ENCODE measurements at regions not wholly inside any gene's neighbourhood (a gene's known extent, or its start where the extent isn't known, plus 50 kb on each side); places are given as distances from the start of the nearest gene placed in this dataset.

DNA sequence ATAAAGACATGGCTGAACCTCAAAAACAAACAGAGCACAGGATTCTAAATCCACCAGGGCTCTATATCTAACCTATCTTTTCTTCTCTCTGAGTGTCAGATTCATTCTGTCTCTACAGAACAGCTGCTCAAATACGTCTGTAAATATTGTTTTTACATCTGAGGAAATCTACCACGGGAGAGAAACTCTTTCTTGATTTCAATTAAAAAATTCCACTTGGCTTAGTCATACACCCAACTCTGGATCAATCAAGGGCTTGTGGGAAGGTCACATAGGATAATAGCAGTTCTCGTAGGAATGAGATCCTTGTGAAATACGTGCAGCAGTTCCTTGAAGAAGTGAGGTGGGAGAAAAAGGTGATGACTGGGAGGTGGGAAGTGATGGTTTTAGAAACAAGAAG lies 1355.7 kb upstream of the ADGRL2 start:
- no peak overlapping the region for H3K27ac ChIP-seq (ENCODE audit: low read depth, low read length)
- no peak overlapping the region for H3K4me3 ChIP-seq (ENCODE audit: low read length in 3 of 3)
- no peaks in the 10 kb centered on the region for H3K4me1 ChIP-seq (ENCODE audit: control insufficient read depth in 3 of 3, insufficient read depth in 3 of 3, low read length in 3 of 3)
- no peak overlapping the region for H3K9ac ChIP-seq (ENCODE audit: low read depth in 1 of 3, low read length in 3 of 3)
- no peaks in the 10 kb centered on the region for H3K27me3 ChIP-seq (ENCODE audit: control insufficient read depth in 3 of 3, insufficient read depth in 3 of 3, low read length in 3 of 3)
- H3K36me3 ChIP-seq (ENCODE audit: control insufficient read depth in 3 of 3, insufficient read depth in 3 of 3, low read length in 3 of 3): no peaks in the 10 kb centered on the region
- H3K9me3 ChIP-seq (ENCODE audit: control insufficient read depth in 3 of 3, low read length in 3 of 3): no peaks in the 10 kb centered on the region

DNA sequence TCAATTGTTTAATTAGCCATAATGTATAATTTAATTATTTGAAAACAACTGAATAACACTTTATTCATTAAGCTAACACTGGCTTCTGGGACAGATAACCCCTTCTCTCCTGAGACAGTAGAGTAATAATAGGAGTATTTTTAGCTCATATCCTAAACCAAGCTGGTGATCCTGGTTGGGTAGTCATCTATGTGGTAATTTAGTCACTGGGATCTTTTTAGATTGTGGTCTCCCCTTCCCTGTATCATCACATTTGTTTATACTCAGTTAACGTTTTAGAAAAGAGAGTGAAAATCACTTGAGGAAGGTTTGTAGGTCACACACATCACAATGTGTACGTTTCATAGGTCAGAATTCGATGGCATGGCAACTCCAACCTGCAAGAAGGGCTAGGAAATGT lies 1356.6 kb upstream of the ADGRL2 start:
- no peaks in the 10 kb centered on the region for H3K9me3 ChIP-seq (ENCODE audit: control insufficient read depth in 3 of 3, low read length in 3 of 3)
- no peaks in the 10 kb centered on the region for H3K4me1 ChIP-seq (ENCODE audit: control insufficient read depth in 3 of 3, insufficient read depth in 3 of 3, low read length in 3 of 3)
- no peak overlapping the region for H3K4me3 ChIP-seq (ENCODE audit: low read length in 3 of 3)
- no peak overlapping the region for H3K9ac ChIP-seq (ENCODE audit: low read depth in 1 of 3, low read length in 3 of 3)
- no peaks in the 10 kb centered on the region for H3K36me3 ChIP-seq (ENCODE audit: control insufficient read depth in 3 of 3, insufficient read depth in 3 of 3, low read length in 3 of 3)
- no peaks in the 10 kb centered on the region for H3K27me3 ChIP-seq (ENCODE audit: control insufficient read depth in 3 of 3, insufficient read depth in 3 of 3, low read length in 3 of 3)
- H3K27ac ChIP-seq (ENCODE audit: low read depth, low read length): no peak overlapping the region

DNA sequence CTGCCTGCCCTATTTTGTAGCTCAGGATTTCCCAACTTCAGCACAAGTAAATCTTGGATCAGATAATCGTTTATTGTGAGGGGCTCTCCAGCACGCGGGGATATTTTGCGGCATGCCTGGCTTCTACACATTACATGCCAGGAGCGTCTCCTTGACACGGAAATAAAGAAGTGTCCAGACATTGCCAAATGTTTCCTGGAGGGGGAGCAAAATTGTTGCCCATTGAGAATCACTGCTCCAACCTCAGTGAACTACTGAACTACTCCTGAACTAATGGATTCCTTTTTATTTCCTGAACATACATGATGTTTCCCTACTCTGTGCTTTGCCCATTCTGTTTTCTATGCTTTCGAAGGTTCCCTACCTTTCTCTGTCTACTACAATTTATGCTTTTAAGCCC lies 1359.1 kb upstream of the ADGRL2 start:
- no peaks in the 10 kb centered on the region for H3K36me3 ChIP-seq (ENCODE audit: control insufficient read depth in 3 of 3, insufficient read depth in 3 of 3, low read length in 3 of 3)
- no peak overlapping the region for H3K9ac ChIP-seq (ENCODE audit: low read depth in 1 of 3, low read length in 3 of 3)
- no peaks in the 10 kb centered on the region for H3K4me1 ChIP-seq (ENCODE audit: control insufficient read depth in 3 of 3, insufficient read depth in 3 of 3, low read length in 3 of 3)
- H3K9me3 ChIP-seq (ENCODE audit: control insufficient read depth in 3 of 3, low read length in 3 of 3): no peaks in the 10 kb centered on the region
- H3K27ac ChIP-seq (ENCODE audit: low read depth, low read length): no peak overlapping the region
- H3K27me3 ChIP-seq (ENCODE audit: control insufficient read depth in 3 of 3, insufficient read depth in 3 of 3, low read length in 3 of 3): no peaks in the 10 kb centered on the region
- no peak overlapping the region for H3K4me3 ChIP-seq (ENCODE audit: low read length in 3 of 3)

DNA sequence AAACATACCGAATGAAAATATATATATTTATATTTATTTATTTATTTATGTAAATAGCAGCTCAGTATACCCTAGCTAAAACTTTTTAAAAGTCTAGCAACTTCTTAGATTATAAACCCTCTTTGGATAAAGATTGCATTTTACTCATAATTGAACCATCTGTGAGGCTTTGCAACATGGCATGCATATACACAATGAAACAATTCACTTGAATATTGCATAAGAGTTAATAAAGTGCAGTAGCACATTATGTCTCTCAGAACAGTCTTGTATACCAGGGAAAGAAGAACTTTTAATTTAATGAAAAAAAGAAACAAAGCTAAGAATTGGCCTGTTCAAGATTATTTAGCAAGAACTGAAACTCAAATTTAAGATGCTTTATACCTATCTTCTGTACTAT lies 1363.9 kb upstream of the ADGRL2 start:
- Histone ChIP-seq H3K27me3 (ENCODE audit: control insufficient read depth in 3 of 3, insufficient read depth in 3 of 3, low read length in 3 of 3) (no peaks in the 10 kb centered on the region), H3K27ac (ENCODE audit: low read depth, low read length) (no peak overlapping the region), H3K9ac (ENCODE audit: low read depth in 1 of 3, low read length in 3 of 3) (no peak overlapping the region), H3K36me3 (ENCODE audit: control insufficient read depth in 3 of 3, insufficient read depth in 3 of 3, low read length in 3 of 3) (no peaks in the 10 kb centered on the region), H3K4me1 (ENCODE audit: control insufficient read depth in 3 of 3, insufficient read depth in 3 of 3, low read length in 3 of 3) (no peaks in the 10 kb centered on the region), H3K4me3 (ENCODE audit: low read length in 3 of 3) (no peak overlapping the region), H3K9me3 (ENCODE audit: control insufficient read depth in 3 of 3, low read length in 3 of 3) (no peaks in the 10 kb centered on the region)

DNA sequence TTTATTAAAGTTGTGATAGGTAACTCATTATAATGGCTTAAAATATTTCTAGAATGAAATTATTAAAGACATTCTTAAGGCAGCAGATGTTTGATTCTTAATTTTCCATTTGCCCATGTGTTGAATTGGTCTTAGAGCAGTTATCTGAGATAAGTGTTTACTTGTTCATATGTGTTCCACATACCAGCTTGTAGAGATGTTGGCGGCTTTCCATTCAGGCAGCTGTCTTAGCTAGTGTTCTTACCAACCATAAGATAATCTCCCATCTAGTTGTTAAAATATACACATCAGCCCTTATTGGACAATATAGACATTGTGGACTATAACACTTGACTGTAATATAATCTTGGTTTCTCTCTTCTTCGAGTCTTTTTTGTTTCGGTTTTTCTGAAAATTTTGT lies 1372.9 kb upstream of the ADGRL2 start:
- Histone ChIP-seq H3K27me3 (ENCODE audit: control insufficient read depth in 3 of 3, insufficient read depth in 3 of 3, low read length in 3 of 3) (no peaks in the 10 kb centered on the region), H3K9me3 (ENCODE audit: control insufficient read depth in 3 of 3, low read length in 3 of 3) (no peaks in the 10 kb centered on the region), H3K27ac (ENCODE audit: low read depth, low read length) (no peak overlapping the region), H3K36me3 (ENCODE audit: control insufficient read depth in 3 of 3, insufficient read depth in 3 of 3, low read length in 3 of 3) (no peaks in the 10 kb centered on the region), H3K4me3 (ENCODE audit: low read length in 3 of 3) (no peak overlapping the region), H3K4me1 (ENCODE audit: control insufficient read depth in 3 of 3, insufficient read depth in 3 of 3, low read length in 3 of 3) (no peaks in the 10 kb centered on the region), H3K9ac (ENCODE audit: low read depth in 1 of 3, low read length in 3 of 3) (no peak overlapping the region)

DNA sequence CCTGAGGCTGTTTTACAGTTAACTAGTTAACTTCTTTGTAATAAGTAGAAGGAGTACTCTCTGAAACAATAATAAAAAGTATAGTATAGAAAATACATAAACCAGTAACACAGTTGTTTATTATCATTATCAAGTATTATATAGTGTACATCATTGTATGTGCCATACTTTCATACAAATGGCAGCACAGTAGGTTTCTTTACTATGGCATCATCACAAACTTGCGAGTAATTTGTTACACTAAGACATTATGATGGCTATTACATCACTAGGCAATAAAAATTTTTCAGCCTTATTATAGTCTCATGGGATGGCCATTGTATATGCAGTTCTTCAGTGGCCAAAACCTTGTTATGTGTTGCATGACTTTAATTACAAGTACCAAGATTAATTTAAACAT lies 1376.5 kb upstream of the ADGRL2 start:
- Histone ChIP-seq H3K36me3 (ENCODE audit: control insufficient read depth in 3 of 3, insufficient read depth in 3 of 3, low read length in 3 of 3) (no peaks in the 10 kb centered on the region), H3K27ac (ENCODE audit: low read depth, low read length) (no peak overlapping the region), H3K27me3 (ENCODE audit: control insufficient read depth in 3 of 3, insufficient read depth in 3 of 3, low read length in 3 of 3) (no peaks in the 10 kb centered on the region), H3K4me3 (ENCODE audit: low read length in 3 of 3) (no peak overlapping the region), H3K9ac (ENCODE audit: low read depth in 1 of 3, low read length in 3 of 3) (no peak overlapping the region), H3K4me1 (ENCODE audit: control insufficient read depth in 3 of 3, insufficient read depth in 3 of 3, low read length in 3 of 3) (no peaks in the 10 kb centered on the region), H3K9me3 (ENCODE audit: control insufficient read depth in 3 of 3, low read length in 3 of 3) (no peaks in the 10 kb centered on the region)

DNA sequence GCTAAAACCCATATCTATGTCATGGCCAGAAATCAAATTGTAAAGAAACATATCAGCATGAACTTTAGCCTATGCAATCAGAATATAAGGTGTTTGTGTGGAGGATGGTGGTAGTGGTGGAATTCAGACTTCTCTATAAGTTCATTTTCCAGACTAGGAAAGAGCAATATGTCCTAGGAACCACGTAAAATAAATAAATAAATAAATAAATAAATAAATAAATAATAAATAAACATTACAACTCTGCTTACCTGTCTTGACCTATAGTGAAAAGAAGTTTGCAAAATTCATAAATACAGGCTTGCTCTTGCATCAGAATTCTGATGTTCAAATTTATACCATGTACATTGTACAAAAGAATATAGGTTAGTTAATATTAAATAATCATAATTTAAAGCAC lies 1382.6 kb upstream of the ADGRL2 start:
- no peaks in the 10 kb centered on the region for H3K4me1 ChIP-seq (ENCODE audit: control insufficient read depth in 3 of 3, insufficient read depth in 3 of 3, low read length in 3 of 3)
- no peaks in the 10 kb centered on the region for H3K27me3 ChIP-seq (ENCODE audit: control insufficient read depth in 3 of 3, insufficient read depth in 3 of 3, low read length in 3 of 3)
- no peaks in the 10 kb centered on the region for H3K9me3 ChIP-seq (ENCODE audit: control insufficient read depth in 3 of 3, low read length in 3 of 3)
- H3K27ac ChIP-seq (ENCODE audit: low read depth, low read length): no peak overlapping the region
- H3K4me3 ChIP-seq (ENCODE audit: low read length in 3 of 3): no peak overlapping the region
- H3K9ac ChIP-seq (ENCODE audit: low read depth in 1 of 3, low read length in 3 of 3): no peak overlapping the region
- no peaks in the 10 kb centered on the region for H3K36me3 ChIP-seq (ENCODE audit: control insufficient read depth in 3 of 3, insufficient read depth in 3 of 3, low read length in 3 of 3)

DNA sequence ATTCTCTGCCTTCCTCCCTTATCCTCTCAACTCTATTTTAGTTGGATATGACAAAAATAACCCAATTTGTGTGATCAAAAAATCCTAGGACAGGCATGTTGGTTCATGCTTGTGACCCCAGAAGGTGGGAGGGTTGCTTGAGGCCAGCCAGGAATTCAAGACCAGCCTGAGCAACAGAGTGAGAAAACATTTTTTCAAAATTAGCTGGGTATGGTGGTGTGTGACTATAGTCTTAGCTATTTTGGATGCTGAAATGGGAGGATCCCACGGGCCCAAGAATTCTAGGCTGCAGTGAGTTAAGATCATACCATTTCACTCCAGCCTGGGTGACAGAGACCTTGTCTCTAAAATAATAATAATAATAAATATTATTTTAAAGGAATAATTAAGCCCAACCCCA lies 1383.1 kb upstream of the ADGRL2 start:
- H3K9ac ChIP-seq (ENCODE audit: low read depth in 1 of 3, low read length in 3 of 3): no peak overlapping the region
- no peaks in the 10 kb centered on the region for H3K9me3 ChIP-seq (ENCODE audit: control insufficient read depth in 3 of 3, low read length in 3 of 3)
- H3K4me1 ChIP-seq (ENCODE audit: control insufficient read depth in 3 of 3, insufficient read depth in 3 of 3, low read length in 3 of 3): no peaks in the 10 kb centered on the region
- H3K27ac ChIP-seq (ENCODE audit: low read depth, low read length): no peak overlapping the region
- H3K4me3 ChIP-seq (ENCODE audit: low read length in 3 of 3): no peak overlapping the region
- no peaks in the 10 kb centered on the region for H3K27me3 ChIP-seq (ENCODE audit: control insufficient read depth in 3 of 3, insufficient read depth in 3 of 3, low read length in 3 of 3)
- H3K36me3 ChIP-seq (ENCODE audit: control insufficient read depth in 3 of 3, insufficient read depth in 3 of 3, low read length in 3 of 3): no peaks in the 10 kb centered on the region

DNA sequence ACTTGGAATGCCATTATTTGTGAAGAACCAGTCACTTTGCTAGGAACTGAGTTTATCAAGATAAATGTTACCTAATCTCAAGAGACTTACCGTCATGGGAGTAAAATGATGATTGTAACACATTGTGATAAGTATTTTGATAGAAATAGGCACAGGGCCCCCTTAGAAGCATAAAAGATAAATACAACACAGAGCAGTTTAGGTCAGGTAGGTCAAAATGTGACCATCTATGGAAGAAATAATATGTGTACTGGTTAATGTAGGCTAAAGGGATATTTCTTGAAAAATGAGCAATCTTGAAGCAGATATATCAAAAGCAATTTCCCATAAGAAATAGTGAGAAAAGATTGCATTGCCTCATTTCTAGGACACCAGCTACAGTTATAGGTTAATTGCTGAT lies 1386.8 kb upstream of the ADGRL2 start:
- Histone ChIP-seq H3K4me3 (ENCODE audit: low read length in 3 of 3) (no peak overlapping the region), H3K27ac (ENCODE audit: low read depth, low read length) (no peak overlapping the region), H3K36me3 (ENCODE audit: control insufficient read depth in 3 of 3, insufficient read depth in 3 of 3, low read length in 3 of 3) (no peaks in the 10 kb centered on the region), H3K27me3 (ENCODE audit: control insufficient read depth in 3 of 3, insufficient read depth in 3 of 3, low read length in 3 of 3) (no peaks in the 10 kb centered on the region), H3K4me1 (ENCODE audit: control insufficient read depth in 3 of 3, insufficient read depth in 3 of 3, low read length in 3 of 3) (no peaks in the 10 kb centered on the region), H3K9me3 (ENCODE audit: control insufficient read depth in 3 of 3, low read length in 3 of 3) (no peaks in the 10 kb centered on the region), H3K9ac (ENCODE audit: low read depth in 1 of 3, low read length in 3 of 3) (no peak overlapping the region)

DNA sequence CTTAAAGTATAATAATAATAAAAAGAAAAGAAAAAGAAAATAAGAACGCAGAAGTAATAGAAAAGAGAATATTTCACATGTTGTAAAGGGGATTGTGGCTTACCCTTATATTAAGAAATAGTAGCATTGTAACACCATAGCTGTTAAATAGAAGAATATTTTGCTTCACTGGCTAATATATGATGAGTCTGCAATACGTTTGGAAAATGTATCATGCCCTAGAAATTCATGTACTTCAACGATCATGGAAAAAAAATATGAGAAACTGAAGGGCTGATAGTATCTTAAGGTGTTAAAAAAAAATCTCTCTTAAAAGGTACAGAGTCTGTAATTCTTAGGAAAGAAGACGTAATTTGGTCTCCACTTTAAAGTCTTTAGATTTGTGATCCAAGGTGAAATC lies 1390.5 kb upstream of the ADGRL2 start:
- Histone ChIP-seq H3K9me3 (ENCODE audit: control insufficient read depth in 3 of 3, low read length in 3 of 3) (no peaks in the 10 kb centered on the region), H3K27ac (ENCODE audit: low read depth, low read length) (no peak overlapping the region), H3K4me1 (ENCODE audit: control insufficient read depth in 3 of 3, insufficient read depth in 3 of 3, low read length in 3 of 3) (no peaks in the 10 kb centered on the region), H3K9ac (ENCODE audit: low read depth in 1 of 3, low read length in 3 of 3) (no peak overlapping the region), H3K36me3 (ENCODE audit: control insufficient read depth in 3 of 3, insufficient read depth in 3 of 3, low read length in 3 of 3) (no peaks in the 10 kb centered on the region), H3K27me3 (ENCODE audit: control insufficient read depth in 3 of 3, insufficient read depth in 3 of 3, low read length in 3 of 3) (no peaks in the 10 kb centered on the region), H3K4me3 (ENCODE audit: low read length in 3 of 3) (no peak overlapping the region)

DNA sequence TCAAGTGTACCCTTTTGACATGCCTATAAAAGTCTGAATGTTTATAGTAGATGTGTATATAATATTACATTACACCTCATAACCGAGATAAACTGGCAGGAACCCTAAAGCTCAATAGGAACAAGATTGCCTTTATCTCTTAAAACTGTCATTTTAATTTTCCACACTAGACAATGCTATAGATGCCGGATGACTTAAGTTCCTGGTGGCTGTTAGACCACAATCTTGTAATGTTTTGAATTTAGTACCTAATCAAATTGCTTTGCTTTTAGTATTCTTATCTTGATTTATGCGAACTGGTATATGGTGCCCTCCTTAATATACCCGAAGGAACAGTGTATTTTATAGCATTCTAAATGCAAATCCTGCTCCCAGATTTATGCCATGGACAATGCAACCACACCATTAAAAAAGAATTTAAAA lies 1397.0 kb upstream of the ADGRL4 start:
- Histone ChIP-seq H3K9me3 (ENCODE audit: control insufficient read depth in 3 of 3, low read length in 3 of 3) (no peaks in the 10 kb centered on the region), H3K27ac (ENCODE audit: low read depth, low read length) (no peak overlapping the region)

More for the DNA sequence above, 1397.0 kb upstream of the ADGRL4 start:
- H3K4me3 ChIP-seq (ENCODE audit: low read length in 3 of 3): no peak overlapping the region
- no peaks in the 10 kb centered on the region for H3K36me3 ChIP-seq (ENCODE audit: control insufficient read depth in 3 of 3, insufficient read depth in 3 of 3, low read length in 3 of 3)
- no peaks in the 10 kb centered on the region for H3K4me1 ChIP-seq (ENCODE audit: control insufficient read depth in 3 of 3, insufficient read depth in 3 of 3, low read length in 3 of 3)
- H3K9ac ChIP-seq (ENCODE audit: low read depth in 1 of 3, low read length in 3 of 3): no peak overlapping the region
- H3K27me3 ChIP-seq (ENCODE audit: control insufficient read depth in 3 of 3, insufficient read depth in 3 of 3, low read length in 3 of 3): no peaks in the 10 kb centered on the region
